ENCODE measurements at regions not wholly inside any gene's neighbourhood (a gene's known extent, or its start where the extent isn't known, plus 50 kb on each side); places are given as distances from the start of the nearest gene placed in this dataset.

- no peak for TF ChIP-seq POLR2A (IDR thresholded peaks at IDR 0.05)
- TF ChIP-seq CTCF (IDR thresholded peaks at IDR 0.05): no peak
These were observed 191.1 kb downstream of the FNDC1 start for GRCh38 chr6:159360306-159360705.
